Stimulated activated naive CD8-positive, alpha-beta T cell treated with anti-CD3 and anti-CD28 coated beads, Interleukin-15, amount 100 ng/mL, for 72 hours (primary cell): ENCODE measurements at regions not wholly inside any gene's neighbourhood (a gene's known extent, or its start where the extent isn't known, plus 50 kb on each side); places are given as distances from the start of the nearest gene placed in this dataset.

Source experiments
- ATAC-seq: fragments of 150-1000 bp; cut with Tn5 transposase; 2 replicates; pipeline ENCODE4 v1.10.0; 2021; ENCODE audit warnings: mild to moderate bottlenecking, moderate library complexity
- DNase-seq, 2 donors: peaks; one replicate each; pipeline ENCODE4 v3.0.0; 2021 to 2022
- H3K27ac Mint-ChIP-seq, 2 donors: one replicate each; pipeline ENCODE4 v1.8.0; 2022; ENCODE audit warnings: mild to moderate bottlenecking in 2 of 2, mixed read lengths in 2 of 2, moderate library complexity in 2 of 2
- H3K27me3 Mint-ChIP-seq: one replicate; pipeline ENCODE4 v1.8.0; 2022; ENCODE audit warnings: mixed read lengths
- H3K4me1 Mint-ChIP-seq: one replicate; pipeline ENCODE4 v1.8.0; 2022; ENCODE audit warnings: mild to moderate bottlenecking, mixed read lengths
- H3K4me3 Mint-ChIP-seq, 2 donors: one replicate each; pipeline ENCODE4 v1.8.0; 2022; ENCODE audit warnings: mild to moderate bottlenecking in 2 of 2, mixed read lengths in 2 of 2, moderate library complexity in 1 of 2
- H3K9me3 Mint-ChIP-seq, 2 donors: one replicate each; pipeline ENCODE4 v1.8.0; 2022; ENCODE audit warnings: mixed read lengths in 2 of 2

GRCh38 chr7:46549892-46550639 is 629.0 kb upstream of the IGFBP3 start:
- no peak for DNase-seq
- no peak overlapping the region for H3K4me3 Mint-ChIP-seq
- no peaks in the 10 kb centered on the region for H3K4me1 Mint-ChIP-seq
- no peaks in the 10 kb centered on the region for H3K27me3 Mint-ChIP-seq
- H3K27ac Mint-ChIP-seq = no peak overlapping the region
- no peaks in the 10 kb centered on the region for H3K9me3 Mint-ChIP-seq
- ATAC-seq = no peak

DNA sequence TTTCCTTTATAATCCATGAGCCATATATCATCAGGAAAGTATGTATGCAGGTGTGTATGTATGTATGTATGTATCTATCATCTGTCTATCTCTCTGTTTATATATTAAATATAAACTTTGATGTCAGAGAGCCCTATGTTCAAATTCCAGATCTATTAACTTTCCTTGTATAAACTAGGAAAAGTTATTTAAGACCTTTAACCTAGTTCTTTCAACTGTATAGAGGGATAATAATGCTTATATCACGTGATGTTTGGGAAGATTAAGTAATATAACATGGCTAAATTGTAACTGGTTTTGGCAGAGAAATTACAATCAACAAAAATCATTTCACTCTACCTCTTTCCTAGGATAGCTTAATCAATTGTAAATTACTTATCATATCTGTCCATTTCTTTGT is 628.3 kb upstream of the IGFBP3 start:
- no peak overlapping the region for H3K27ac Mint-ChIP-seq
- H3K27me3 Mint-ChIP-seq = no peaks in the 10 kb centered on the region
- no peaks in the 10 kb centered on the region for H3K9me3 Mint-ChIP-seq
- no peak overlapping the region for H3K4me3 Mint-ChIP-seq
- no peaks in the 10 kb centered on the region for H3K4me1 Mint-ChIP-seq
- ATAC-seq = no peak
- DNase-seq = no peak

DNA sequence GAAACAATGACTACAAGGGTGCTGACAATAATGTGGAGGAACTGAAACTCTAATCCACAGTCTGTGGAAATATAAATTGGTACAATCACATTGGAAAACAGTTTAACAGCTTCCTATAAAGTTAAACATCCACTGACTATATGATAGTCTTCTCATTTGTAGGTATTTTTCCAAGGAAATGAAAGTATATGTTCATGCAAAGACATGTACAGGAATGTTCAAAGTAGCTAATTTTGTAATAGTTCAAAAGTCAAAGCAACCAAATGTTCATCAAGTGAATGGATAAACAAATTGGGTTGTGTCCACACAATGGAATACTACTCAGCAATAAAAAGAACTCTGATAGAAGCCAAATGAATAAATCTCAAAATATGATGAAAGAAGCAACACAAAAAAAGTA is 626.0 kb upstream of the IGFBP3 start:
- no peak for ATAC-seq
- no peaks in the 10 kb centered on the region for H3K4me1 Mint-ChIP-seq
- no peaks in the 10 kb centered on the region for H3K27me3 Mint-ChIP-seq
- H3K9me3 Mint-ChIP-seq = no peaks in the 10 kb centered on the region
- H3K27ac Mint-ChIP-seq = no peak overlapping the region
- no peak overlapping the region for H3K4me3 Mint-ChIP-seq
- no peak for DNase-seq

DNA sequence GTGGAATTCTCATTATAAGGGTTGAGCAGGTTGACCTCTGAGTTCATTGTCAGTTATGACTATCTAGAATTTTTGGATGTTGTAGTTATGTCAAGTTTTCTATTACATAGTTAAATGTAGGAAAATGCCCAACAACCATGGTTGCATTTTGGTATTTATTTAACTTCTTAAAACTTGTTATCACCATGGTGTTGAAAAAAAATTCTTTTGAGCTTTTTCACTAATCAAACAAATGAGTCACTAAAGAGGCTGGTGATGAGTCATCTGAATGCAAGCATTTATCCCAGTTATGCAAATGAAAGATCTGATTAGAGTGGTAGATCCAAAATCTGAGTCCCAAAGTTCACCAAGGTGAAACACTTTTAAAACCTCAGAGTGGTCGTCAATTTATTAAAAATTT is 624.7 kb upstream of the IGFBP3 start:
- DNase-seq (no peak), ATAC-seq (no peak)
- H3K27ac Mint-ChIP-seq = no peak overlapping the region
- H3K4me1 Mint-ChIP-seq = no peaks in the 10 kb centered on the region
- H3K4me3 Mint-ChIP-seq = no peak overlapping the region
- no peaks in the 10 kb centered on the region for H3K27me3 Mint-ChIP-seq
- no peaks in the 10 kb centered on the region for H3K9me3 Mint-ChIP-seq

DNA sequence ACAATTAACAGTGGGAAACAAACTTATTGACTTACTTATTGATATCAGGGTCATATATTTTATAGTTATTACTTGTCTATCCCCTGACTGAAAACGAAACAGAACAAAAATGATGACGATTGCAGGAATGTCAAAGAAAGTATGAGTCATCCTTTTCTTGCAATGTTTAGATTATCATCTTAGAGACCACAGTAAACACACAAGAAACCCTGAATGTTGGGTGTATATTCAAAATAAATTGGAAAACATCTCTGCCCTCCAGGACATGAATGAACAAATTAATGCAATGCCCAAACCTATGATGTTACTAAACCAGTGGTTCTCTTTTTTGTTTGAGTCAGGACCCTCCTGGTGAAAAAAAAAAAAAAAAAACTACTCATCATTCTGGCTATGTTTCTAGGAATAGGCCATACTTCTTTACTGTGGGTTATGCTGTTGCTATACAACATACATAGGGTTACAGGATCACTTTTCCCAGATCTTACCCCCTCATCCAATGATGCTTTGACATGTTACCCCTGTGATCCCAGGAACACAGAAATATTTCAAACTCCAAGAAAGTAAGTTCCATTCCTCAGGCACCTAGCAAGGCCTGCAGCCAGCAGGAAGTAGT is 623.4 kb upstream of the IGFBP3 start:
- DNase-seq = no peak
- no peak for ATAC-seq
- Mint-ChIP-seq H3K9me3 (no peaks in the 10 kb centered on the region), H3K4me1 (no peaks in the 10 kb centered on the region), H3K27me3 (no peaks in the 10 kb centered on the region), H3K27ac (peak overlapping the region in 1 of 2 donors; percentile 35), H3K4me3 (no peak overlapping the region)

DNA sequence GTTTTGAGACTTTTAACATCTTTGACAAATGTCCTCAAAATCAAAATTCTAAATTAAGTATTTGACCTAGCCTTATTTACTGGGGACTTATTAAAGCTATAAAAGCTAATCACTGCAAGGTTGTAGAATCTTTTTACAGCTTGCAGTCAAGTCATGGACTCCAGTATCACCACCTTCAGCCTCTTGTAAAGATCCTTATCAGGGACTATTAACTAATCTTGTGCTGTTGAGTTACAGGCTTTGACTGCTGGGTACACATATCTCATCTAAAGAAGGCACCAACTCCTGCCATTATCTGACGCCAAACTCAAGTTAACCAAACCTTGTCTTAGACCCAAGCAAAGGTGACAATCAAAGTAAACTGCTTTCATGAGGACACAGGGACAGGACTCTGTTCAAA is 621.0 kb upstream of the IGFBP3 start:
- ATAC-seq (no peak), DNase-seq (no peak)
- Mint-ChIP-seq H3K4me3 (no peak overlapping the region), H3K9me3 (no peaks in the 10 kb centered on the region), H3K4me1 (no peaks in the 10 kb centered on the region), H3K27me3 (no peaks in the 10 kb centered on the region), H3K27ac (no peak overlapping the region)

DNA sequence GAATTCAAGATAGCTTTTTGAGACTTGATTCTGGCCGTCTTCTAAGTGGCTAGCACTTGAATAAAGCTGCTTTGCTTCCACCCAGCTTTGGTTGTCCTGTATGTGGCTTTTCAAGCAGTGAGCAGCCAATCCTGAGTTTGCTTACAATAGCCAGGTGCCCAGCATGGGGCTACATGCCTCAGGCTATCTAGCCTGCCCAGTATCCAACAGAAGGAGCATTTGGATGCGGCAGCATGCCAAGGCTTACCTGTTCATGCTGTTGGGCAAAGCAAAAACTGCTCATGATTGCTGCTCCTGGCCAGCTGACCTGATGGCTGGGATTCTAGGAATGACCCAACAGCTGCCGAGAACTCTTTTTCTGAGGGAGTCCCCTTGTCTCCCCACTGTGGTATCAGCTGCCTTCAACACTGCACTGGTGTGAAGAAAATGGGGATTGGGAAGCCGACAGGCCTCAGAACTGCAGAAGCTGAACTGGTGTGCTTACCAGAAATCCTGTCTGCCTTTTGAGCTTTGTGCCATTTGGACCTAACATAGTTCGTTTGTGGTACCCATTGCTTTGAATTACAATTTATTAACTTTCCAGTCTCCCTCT is 618.9 kb upstream of the IGFBP3 start:
- Mint-ChIP-seq H3K9me3 (peaks cover 0 to 18% of the 10 kb centered on the region in 2 donors), H3K27me3 (no peaks in the 10 kb centered on the region), H3K4me3 (no peak overlapping the region), H3K27ac (no peak overlapping the region), H3K4me1 (no peaks in the 10 kb centered on the region)
- ATAC-seq (no peak), DNase-seq (no peak)

DNA sequence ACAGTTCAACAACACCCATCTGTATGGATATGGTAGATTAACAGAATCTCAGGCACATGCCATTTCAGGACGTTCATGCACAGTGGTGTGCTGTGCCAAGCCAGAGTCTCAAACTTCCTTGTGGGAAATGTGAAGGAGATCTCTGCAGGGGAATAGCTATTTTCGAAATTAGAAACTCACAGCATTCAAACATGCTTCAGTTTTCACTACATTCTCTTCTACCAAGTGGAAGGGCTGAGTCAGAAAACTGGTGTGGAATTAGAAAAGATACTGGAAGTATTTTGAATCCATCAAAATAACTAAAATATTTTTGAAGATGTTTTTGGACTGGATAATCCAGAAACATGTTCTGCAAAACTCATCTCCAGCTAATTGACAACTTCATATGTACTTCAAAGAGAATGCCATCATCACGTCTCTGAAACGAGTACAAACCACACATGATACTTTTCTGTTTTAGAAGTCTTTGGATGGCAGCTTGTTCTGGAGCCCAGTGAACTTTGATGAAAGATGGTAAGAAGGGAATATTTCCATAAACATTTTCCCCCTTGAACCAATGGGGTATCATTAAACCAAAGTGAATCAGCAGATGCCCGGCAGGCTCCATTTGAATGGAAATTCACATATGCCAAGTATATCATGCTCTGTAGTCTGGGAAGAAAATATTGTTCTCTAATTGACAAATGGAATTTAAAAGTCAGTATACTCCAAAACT is 616.3 kb upstream of the IGFBP3 start:
- Mint-ChIP-seq H3K4me3 (no peak overlapping the region), H3K27ac (no peak overlapping the region), H3K27me3 (no peaks in the 10 kb centered on the region), H3K9me3 (peaks cover 0 to 18% of the 10 kb centered on the region in 2 donors), H3K4me1 (no peaks in the 10 kb centered on the region)
- DNase-seq (no peak), ATAC-seq (no peak)

DNA sequence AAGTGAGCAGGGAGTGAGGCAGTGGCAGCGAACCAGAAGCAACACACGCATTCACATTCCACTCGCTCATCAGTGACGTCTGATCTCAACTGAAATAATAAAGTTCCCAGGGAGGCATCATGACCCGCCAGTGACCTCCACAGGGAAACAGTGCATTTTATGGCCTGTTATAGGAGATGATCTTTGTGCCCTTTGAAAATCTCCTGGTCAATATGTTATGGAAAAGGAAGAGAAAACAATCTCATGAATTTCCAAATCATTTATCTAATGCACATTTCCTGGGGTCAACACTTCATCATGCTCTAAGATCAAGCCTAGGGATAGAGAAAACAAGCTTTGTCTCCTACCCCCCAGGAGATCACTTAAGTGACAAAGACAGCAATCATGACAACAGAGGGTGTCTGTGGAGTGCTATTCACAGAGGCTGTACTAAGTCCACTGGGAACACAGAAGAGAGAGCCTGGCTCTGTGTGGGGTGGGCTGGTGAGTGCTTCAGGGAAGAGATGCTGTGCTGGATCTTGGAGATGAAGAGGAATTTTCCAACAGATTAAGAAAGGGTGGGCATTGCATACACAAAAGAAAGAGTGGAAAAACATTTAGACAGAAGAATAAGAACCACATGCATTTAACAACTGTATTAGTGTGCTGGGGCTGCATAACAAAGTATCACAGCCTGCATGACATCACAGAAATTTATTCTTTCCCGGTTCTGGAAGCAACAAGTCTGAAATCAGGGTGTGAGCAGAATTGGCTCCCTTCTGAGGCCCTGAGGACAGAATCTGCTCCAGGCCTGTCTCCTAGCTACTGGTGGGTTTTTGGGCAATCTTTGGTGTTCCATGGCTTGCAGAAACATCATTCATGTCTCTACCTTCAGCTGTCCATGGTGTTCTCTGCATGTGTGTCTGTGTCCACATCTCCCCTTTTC is 613.9 kb upstream of the IGFBP3 start:
- H3K9me3 Mint-ChIP-seq = peaks cover 0 to 18% of the 10 kb centered on the region in 2 donors
- H3K27ac Mint-ChIP-seq = no peak overlapping the region
- H3K27me3 Mint-ChIP-seq = no peaks in the 10 kb centered on the region
- no peak for DNase-seq
- ATAC-seq = no peak
- H3K4me1 Mint-ChIP-seq = no peaks in the 10 kb centered on the region
- no peak overlapping the region for H3K4me3 Mint-ChIP-seq

- Mint-ChIP-seq H3K4me3 (no peak overlapping the region), H3K27me3 (no peaks in the 10 kb centered on the region), H3K9me3 (peaks cover under 1 to 18% of the 10 kb centered on the region in 2 donors), H3K4me1 (no peaks in the 10 kb centered on the region), H3K27ac (no peak overlapping the region)
- no peak for DNase-seq
- no peak for ATAC-seq
Observed at GRCh38 chr7:46533946-46534345, 612.9 kb upstream of the IGFBP3 start.

GRCh38 chr7:46532571-46532970 is 611.5 kb upstream of the IGFBP3 start:
- H3K27me3 Mint-ChIP-seq = no peaks in the 10 kb centered on the region
- no peak overlapping the region for H3K4me3 Mint-ChIP-seq
- no peak overlapping the region for H3K27ac Mint-ChIP-seq
- no peaks in the 10 kb centered on the region for H3K4me1 Mint-ChIP-seq
- no peak for DNase-seq
- no peak for ATAC-seq
- H3K9me3 Mint-ChIP-seq = peaks cover 6 to 18% of the 10 kb centered on the region in 2 donors

GRCh38 chr7:46530081-46530750 is 609.1 kb upstream of the IGFBP3 start:
- no peaks in the 10 kb centered on the region for H3K27me3 Mint-ChIP-seq

DNA sequence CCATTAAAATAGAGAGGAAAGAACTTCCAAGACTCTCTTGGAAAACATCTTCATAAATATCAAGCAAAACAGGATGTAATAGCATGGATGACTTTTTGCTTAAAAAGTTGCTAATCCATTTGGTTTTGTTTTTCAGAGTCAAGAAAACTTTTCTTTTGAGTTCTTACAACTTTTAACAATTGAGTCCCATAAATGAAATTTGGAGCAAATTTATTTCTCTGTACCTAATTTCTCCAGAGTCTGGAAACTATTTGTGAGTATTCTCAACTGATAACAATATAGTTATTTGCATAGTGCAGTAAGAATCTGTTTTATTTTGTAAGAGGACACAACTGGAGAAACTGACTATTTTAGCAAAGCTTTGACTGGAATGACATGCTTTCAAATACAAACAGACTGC is 606.3 kb upstream of the IGFBP3 start:
- DNase-seq (no peak), ATAC-seq (no peak)
- Mint-ChIP-seq H3K4me1 (no peaks in the 10 kb centered on the region), H3K4me3 (no peak overlapping the region), H3K27me3 (no peaks in the 10 kb centered on the region), H3K9me3 (peaks cover 0 to 6% of the 10 kb centered on the region in 2 donors), H3K27ac (no peak overlapping the region)

More at GRCh38 chr7:46530081-46530750, 609.1 kb upstream of the IGFBP3 start:
- DNase-seq (no peak), ATAC-seq (no peak)
- Mint-ChIP-seq H3K27ac (no peak overlapping the region), H3K4me3 (no peak overlapping the region), H3K9me3 (peaks cover 1 to 6% of the 10 kb centered on the region in 2 donors), H3K4me1 (no peaks in the 10 kb centered on the region)

DNA sequence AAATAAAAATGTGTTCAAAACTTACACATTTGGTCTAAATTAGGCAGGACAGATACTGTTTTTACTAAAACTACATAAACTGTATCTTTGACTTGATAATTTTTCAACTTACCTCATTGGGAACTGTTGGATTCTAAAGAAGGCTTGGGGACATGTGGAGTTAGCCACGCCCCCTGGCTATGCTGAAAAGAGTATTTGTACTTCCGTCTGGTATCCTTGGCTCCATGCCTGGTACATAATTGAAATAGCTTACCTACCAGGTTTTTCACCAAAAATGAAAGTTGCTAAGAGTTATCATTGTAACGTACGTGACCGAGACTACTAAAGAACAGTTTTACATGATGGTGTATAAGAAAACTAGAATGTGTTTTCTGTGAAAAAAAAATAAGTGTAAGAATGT is 604.8 kb upstream of the IGFBP3 start:
- peaks cover 6 to 9% of the 10 kb centered on the region in 2 donors for H3K9me3 Mint-ChIP-seq
- H3K27ac Mint-ChIP-seq = no peak overlapping the region
- no peaks in the 10 kb centered on the region for H3K4me1 Mint-ChIP-seq
- no peak for DNase-seq
- ATAC-seq = no peak
- H3K27me3 Mint-ChIP-seq = no peaks in the 10 kb centered on the region
- no peak overlapping the region for H3K4me3 Mint-ChIP-seq

DNA sequence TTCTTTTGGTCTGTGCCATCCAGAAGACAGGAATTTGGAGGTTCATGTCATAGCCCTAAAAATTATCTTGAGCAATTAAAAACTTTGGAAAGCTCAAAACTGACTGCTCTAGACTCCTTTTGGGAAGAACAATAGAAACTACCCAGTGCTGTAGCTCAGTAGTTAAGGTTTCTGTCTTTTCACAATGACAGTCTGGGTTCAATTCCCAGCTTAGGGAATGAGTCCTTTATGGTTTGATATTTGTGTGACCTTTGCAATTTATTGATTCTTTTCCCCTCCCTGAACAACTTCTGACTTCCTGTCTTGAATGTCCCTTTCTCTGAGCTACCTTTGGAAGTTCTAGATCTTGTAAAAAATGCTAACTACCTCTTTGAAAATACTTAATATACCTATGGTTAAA is 603.3 kb upstream of the IGFBP3 start:
- Mint-ChIP-seq H3K4me3 (no peak overlapping the region), H3K27ac (no peak overlapping the region)
- ATAC-seq = no peak

More for the DNA sequence above, 603.3 kb upstream of the IGFBP3 start:
- H3K9me3 Mint-ChIP-seq = peaks cover 6 to 9% of the 10 kb centered on the region in 2 donors
- H3K27me3 Mint-ChIP-seq = no peaks in the 10 kb centered on the region
- no peaks in the 10 kb centered on the region for H3K4me1 Mint-ChIP-seq
- DNase-seq = no peak
